Activated naive CD8-positive, alpha-beta T cell (primary cell): ENCODE measurements at regions not wholly inside any gene's neighbourhood (a gene's known extent, or its start where the extent isn't known, plus 50 kb on each side); places are given as distances from the start of the nearest gene placed in this dataset.

ENCODE experiments used
- H3K27ac Mint-ChIP-seq: one replicate; pipeline ENCODE4 v1.8.0; 2021; ENCODE audit warnings: mixed read lengths
- H3K27me3 Mint-ChIP-seq: one replicate; pipeline ENCODE4 v1.8.0; 2021; ENCODE audit warnings: mixed read lengths
- H3K36me3 Mint-ChIP-seq: one replicate; pipeline ENCODE4 v1.8.0; 2021; ENCODE audit warnings: mixed read lengths
- H3K4me1 Mint-ChIP-seq: one replicate; pipeline ENCODE4 v1.8.0; 2021; ENCODE audit warnings: low read depth, mixed read lengths
- H3K4me3 Mint-ChIP-seq: one replicate; pipeline ENCODE4 v1.8.0; 2021; ENCODE audit warnings: mild to moderate bottlenecking, mixed read lengths
- H3K9me3 Mint-ChIP-seq: one replicate; pipeline ENCODE4 v1.8.0; 2021; ENCODE audit warnings: low read depth, mixed read lengths

- no peaks in the 10 kb centered on the region for H3K4me1 Mint-ChIP-seq
- no peaks in the 10 kb centered on the region for H3K36me3 Mint-ChIP-seq
- no peak overlapping the region for H3K4me3 Mint-ChIP-seq
- H3K9me3 Mint-ChIP-seq = peaks cover 10% of the 10 kb centered on the region
- no peaks in the 10 kb centered on the region for H3K27me3 Mint-ChIP-seq
- no peak overlapping the region for H3K27ac Mint-ChIP-seq
Measured at GRCh38 chr18:73087282-73087977, 219.6 kb upstream of the NETO1 start.

- Mint-ChIP-seq H3K4me1 (no peaks in the 10 kb centered on the region), H3K9me3 (peaks cover 8% of the 10 kb centered on the region), H3K27me3 (no peaks in the 10 kb centered on the region), H3K4me3 (no peak overlapping the region), H3K27ac (no peak overlapping the region), H3K36me3 (no peaks in the 10 kb centered on the region)
Measured at GRCh38 chr18:73079920-73080319, 212.1 kb upstream of the NETO1 start.

GRCh38 chr18:73060666-73061288 lies 193.0 kb upstream of the NETO1 start:
- no peaks in the 10 kb centered on the region for H3K4me1 Mint-ChIP-seq
- no peaks in the 10 kb centered on the region for H3K27me3 Mint-ChIP-seq
- no peak overlapping the region for H3K4me3 Mint-ChIP-seq
- H3K9me3 Mint-ChIP-seq = no peaks in the 10 kb centered on the region
- H3K36me3 Mint-ChIP-seq = no peaks in the 10 kb centered on the region
- H3K27ac Mint-ChIP-seq = no peak overlapping the region

GRCh38 chr18:73059280-73059679 lies 191.5 kb upstream of the NETO1 start:
- no peaks in the 10 kb centered on the region for H3K36me3 Mint-ChIP-seq
- no peaks in the 10 kb centered on the region for H3K27me3 Mint-ChIP-seq
- no peaks in the 10 kb centered on the region for H3K9me3 Mint-ChIP-seq
- H3K4me3 Mint-ChIP-seq = no peak overlapping the region
- H3K27ac Mint-ChIP-seq = no peak overlapping the region
- H3K4me1 Mint-ChIP-seq = no peaks in the 10 kb centered on the region

GRCh38 chr18:73047688-73048087 lies 179.9 kb upstream of the NETO1 start:
- Mint-ChIP-seq H3K4me1 (no peaks in the 10 kb centered on the region), H3K27me3 (no peaks in the 10 kb centered on the region), H3K9me3 (peaks cover 12% of the 10 kb centered on the region), H3K4me3 (no peak overlapping the region), H3K27ac (no peak overlapping the region), H3K36me3 (no peaks in the 10 kb centered on the region)

- H3K9me3 Mint-ChIP-seq = peaks cover 4% of the 10 kb centered on the region
- no peaks in the 10 kb centered on the region for H3K36me3 Mint-ChIP-seq
- H3K4me3 Mint-ChIP-seq = no peak overlapping the region
- H3K4me1 Mint-ChIP-seq = no peaks in the 10 kb centered on the region
- no peak overlapping the region for H3K27ac Mint-ChIP-seq
- H3K27me3 Mint-ChIP-seq = no peaks in the 10 kb centered on the region
Measured at GRCh38 chr18:73045037-73045436, 177.2 kb upstream of the NETO1 start.

GRCh38 chr18:73043611-73044010 lies 175.8 kb upstream of the NETO1 start:
- no peak overlapping the region for H3K27ac Mint-ChIP-seq
- no peaks in the 10 kb centered on the region for H3K36me3 Mint-ChIP-seq
- H3K9me3 Mint-ChIP-seq = peaks cover 4% of the 10 kb centered on the region
- no peaks in the 10 kb centered on the region for H3K27me3 Mint-ChIP-seq
- H3K4me1 Mint-ChIP-seq = no peaks in the 10 kb centered on the region
- H3K4me3 Mint-ChIP-seq = no peak overlapping the region

- H3K4me3 Mint-ChIP-seq = no peak overlapping the region
- H3K4me1 Mint-ChIP-seq = no peaks in the 10 kb centered on the region
- no peaks in the 10 kb centered on the region for H3K27me3 Mint-ChIP-seq
- no peaks in the 10 kb centered on the region for H3K36me3 Mint-ChIP-seq
- H3K27ac Mint-ChIP-seq = no peak overlapping the region
- H3K9me3 Mint-ChIP-seq = peaks cover 4% of the 10 kb centered on the region
Measured at GRCh38 chr18:73043211-73043610, 175.4 kb upstream of the NETO1 start.

- Mint-ChIP-seq H3K4me1 (no peaks in the 10 kb centered on the region), H3K27me3 (no peaks in the 10 kb centered on the region), H3K4me3 (no peak overlapping the region), H3K9me3 (peaks cover 4% of the 10 kb centered on the region), H3K27ac (no peak overlapping the region), H3K36me3 (no peaks in the 10 kb centered on the region)
Measured at GRCh38 chr18:73040247-73040646, 172.5 kb upstream of the NETO1 start.

- Mint-ChIP-seq H3K27me3 (no peaks in the 10 kb centered on the region), H3K4me3 (no peak overlapping the region), H3K36me3 (no peaks in the 10 kb centered on the region), H3K27ac (no peak overlapping the region), H3K4me1 (no peaks in the 10 kb centered on the region), H3K9me3 (peaks cover 4% of the 10 kb centered on the region)
Measured at GRCh38 chr18:73038336-73038735, 170.5 kb upstream of the NETO1 start.

- Mint-ChIP-seq H3K9me3 (peaks cover 14% of the 10 kb centered on the region), H3K27ac (no peak overlapping the region), H3K4me3 (no peak overlapping the region), H3K27me3 (no peaks in the 10 kb centered on the region), H3K4me1 (no peaks in the 10 kb centered on the region), H3K36me3 (no peaks in the 10 kb centered on the region)
Measured at GRCh38 chr18:73023975-73024374, 156.2 kb upstream of the NETO1 start.

GRCh38 chr18:73009691-73010090 lies 141.9 kb upstream of the NETO1 start:
- no peaks in the 10 kb centered on the region for H3K9me3 Mint-ChIP-seq
- H3K36me3 Mint-ChIP-seq = no peaks in the 10 kb centered on the region
- no peak overlapping the region for H3K4me3 Mint-ChIP-seq
- no peaks in the 10 kb centered on the region for H3K4me1 Mint-ChIP-seq
- H3K27ac Mint-ChIP-seq = no peak overlapping the region
- no peaks in the 10 kb centered on the region for H3K27me3 Mint-ChIP-seq

- no peak overlapping the region for H3K27ac Mint-ChIP-seq
- H3K36me3 Mint-ChIP-seq = no peaks in the 10 kb centered on the region
- no peaks in the 10 kb centered on the region for H3K4me1 Mint-ChIP-seq
- no peak overlapping the region for H3K4me3 Mint-ChIP-seq
- H3K9me3 Mint-ChIP-seq = no peaks in the 10 kb centered on the region
- no peaks in the 10 kb centered on the region for H3K27me3 Mint-ChIP-seq
Measured at GRCh38 chr18:73007915-73008308, 140.1 kb upstream of the NETO1 start.

- Mint-ChIP-seq H3K9me3 (no peaks in the 10 kb centered on the region), H3K27ac (no peak overlapping the region), H3K27me3 (no peaks in the 10 kb centered on the region), H3K36me3 (no peaks in the 10 kb centered on the region), H3K4me1 (no peaks in the 10 kb centered on the region), H3K4me3 (no peak overlapping the region)
Measured at GRCh38 chr18:73007195-73007914, 139.6 kb upstream of the NETO1 start.

- H3K27ac Mint-ChIP-seq = no peak overlapping the region
- H3K9me3 Mint-ChIP-seq = no peaks in the 10 kb centered on the region
- no peak overlapping the region for H3K4me3 Mint-ChIP-seq
- no peaks in the 10 kb centered on the region for H3K36me3 Mint-ChIP-seq
- H3K4me1 Mint-ChIP-seq = no peaks in the 10 kb centered on the region
- no peaks in the 10 kb centered on the region for H3K27me3 Mint-ChIP-seq
Measured at GRCh38 chr18:73006331-73006730, 138.5 kb upstream of the NETO1 start.
